ENCODE measurements at regions not wholly inside any gene's neighbourhood (a gene's known extent, or its start where the extent isn't known, plus 50 kb on each side); places are given as distances from the start of the nearest gene placed in this dataset.

- TF ChIP-seq CTCF (IDR thresholded peaks at IDR 0.05 in 4 of 5, conservative IDR thresholded peaks at IDR 0.05 in 1 of 5): no peak
- TF ChIP-seq POLR2A (IDR thresholded peaks at IDR 0.05): no peak
Observed at GRCh38 chr12:23350808-23351207, 598.7 kb downstream of the SOX5 start.

Data from gastrocnemius medialis (tissue), 4 donors.